GM23338 (cell line): ENCODE measurements at regions not wholly inside any gene's neighbourhood (a gene's known extent, or its start where the extent isn't known, plus 50 kb on each side); places are given as distances from the start of the nearest gene placed in this dataset.

Experiments
- ATAC-seq: fragments of 200-7000 bp; cut with Tn5 transposase; 3 replicates; pipeline ENCODE4 v1.9.1; 2020
- DNase-seq: peaks from one replicate; pipeline ENCODE4 v3.0.0-alpha.2; 2015; ENCODE audit warnings: low spot score
- H2AFZ ChIP-seq: fragments of 200-600 bp; sonication (generic); 2 replicates; pipeline ENCODE4 v1.8.0; 2016; ENCODE audit warnings: antibody characterized with exemption, mild to moderate bottlenecking, moderate library complexity
- H3F3A ChIP-seq: fragments of 200-600 bp; sonication (generic); replicated peaks from 2 replicates; pipeline ENCODE4 v1.8.0; 2017; ENCODE audit warnings: antibody characterized with exemption, mixed run types, low read depth
- H3K27ac ChIP-seq: fragments of 200-600 bp; sonication (generic); 2 replicates; pipeline ENCODE4 v1.6.1; 2016; ENCODE audit warnings: low read depth
- H3K27me3 ChIP-seq: fragments of 200-600 bp; sonication (generic); 2 replicates; pipeline ENCODE4 v1.8.0; 2016; ENCODE audit warnings: mild to moderate bottlenecking, mixed run types, moderate library complexity; ENCODE audit not compliant: insufficient read depth
- H3K36me3 ChIP-seq: fragments of 200-600 bp; sonication (generic); 2 replicates; pipeline ENCODE4 v1.8.0; 2016; ENCODE audit warnings: mild to moderate bottlenecking; ENCODE audit not compliant: insufficient read depth
- H3K4me1 ChIP-seq: fragments of 200-600 bp; sonication (generic); 2 replicates; pipeline ENCODE4 v1.8.0; 2016; ENCODE audit warnings: mild to moderate bottlenecking, moderate library complexity; ENCODE audit not compliant: insufficient read depth
- H3K4me2 ChIP-seq: fragments of 200-600 bp; sonication (generic); 2 replicates; pipeline ENCODE4 v1.7.1; 2017; ENCODE audit warnings: mixed run types
- H3K4me3 ChIP-seq: fragments of 200-600 bp; sonication (generic); 2 replicates; pipeline ENCODE4 v1.6.1; 2016; ENCODE audit warnings: mixed run types
- H3K79me2 ChIP-seq: fragments of 200-600 bp; sonication (generic); replicated peaks from 2 replicates; pipeline ENCODE4 v1.8.0; 2017; ENCODE audit warnings: mild to moderate bottlenecking; ENCODE audit not compliant: insufficient read depth
- H3K9me2 ChIP-seq: fragments of 200-600 bp; sonication (generic); 2 replicates; pipeline ENCODE4 v1.8.0; 2017; ENCODE audit not compliant: insufficient read depth
- H4K20me1 ChIP-seq: fragments of 200-600 bp; sonication (generic); replicated peaks from 2 replicates; pipeline ENCODE4 v1.8.0; 2017; ENCODE audit warnings: mild to moderate bottlenecking; ENCODE audit not compliant: insufficient read depth
- H3K27ac Mint-ChIP-seq: 2 replicates; pipeline ENCODE4 v1.8.0; 2020; ENCODE audit warnings: inconsistent platforms, mild to moderate bottlenecking, moderate library complexity, mixed read lengths
- H3K27me3 Mint-ChIP-seq: 3 replicates; pipeline ENCODE4 v1.8.0; 2022; ENCODE audit warnings: low read depth, mild to moderate bottlenecking, moderate library complexity, mixed read lengths, inconsistent platforms; ENCODE audit not compliant: insufficient read depth, poor library complexity
- H3K36me3 Mint-ChIP-seq: 3 replicates; pipeline ENCODE4 v1.8.0; 2021; ENCODE audit warnings: low read depth, mild to moderate bottlenecking, inconsistent platforms, moderate library complexity, mixed read lengths
- H3K4me1 Mint-ChIP-seq: 3 replicates; pipeline ENCODE4 v1.8.0; 2020; ENCODE audit warnings: mild to moderate bottlenecking, inconsistent platforms, mixed read lengths
- H3K4me3 Mint-ChIP-seq: 3 replicates; pipeline ENCODE4 v1.8.0; 2021; ENCODE audit warnings: moderate library complexity, mild to moderate bottlenecking, inconsistent platforms, mixed read lengths
- H3K9me3 Mint-ChIP-seq: 3 replicates; pipeline ENCODE4 v1.8.0; 2020; ENCODE audit warnings: moderate library complexity, mild to moderate bottlenecking, inconsistent platforms, mixed read lengths
- CREB1 ChIP-seq: fragments of 250-450 bp; sonication (Bioruptor Pico); IDR thresholded peaks from 2 replicates; pipeline ENCODE4 v1.5.0; 2020; ENCODE audit warnings: low read depth, mild to moderate bottlenecking, moderate library complexity
- EZH2 ChIP-seq: fragments of 200-600 bp; sonication (generic); IDR thresholded peaks from one replicate; pipeline ENCODE4 v1.8.0; 2017; ENCODE audit warnings: antibody characterized with exemption, mild to moderate bottlenecking, low read depth; ENCODE audit not compliant: unreplicated experiment
- EZH2phosphoT487 ChIP-seq: fragments of 200-600 bp; sonication (generic); IDR thresholded peaks from one replicate; pipeline ENCODE4 v1.8.1; 2018; ENCODE audit warnings: antibody characterized with exemption; ENCODE audit not compliant: unreplicated experiment
- JUNB ChIP-seq: IDR thresholded peaks from one replicate; pipeline ENCODE4 v1.6.1; 2016; ENCODE audit warnings: antibody characterized with exemption; ENCODE audit not compliant: unreplicated experiment
- NANOG ChIP-seq: IDR thresholded peaks from 2 replicates; pipeline ENCODE4 v1.6.1; 2016; ENCODE audit warnings: antibody characterized with exemption, borderline replicate concordance
- POLR2AphosphoS5 ChIP-seq: IDR thresholded peaks from 2 replicates; pipeline ENCODE4 v1.6.1; 2016; ENCODE audit warnings: antibody characterized with exemption, low read depth
- STAT1 ChIP-seq: IDR thresholded peaks from one replicate; pipeline ENCODE4 v1.6.1; 2016; ENCODE audit warnings: antibody characterized with exemption; ENCODE audit not compliant: unreplicated experiment
- ZNF114 ChIP-seq: fragments of 250-450 bp; sonication (Bioruptor Pico); IDR thresholded peaks from 2 replicates; pipeline ENCODE4 v1.5.0; 2020; ENCODE audit warnings: mild to moderate bottlenecking, moderate library complexity
- ZNF331 ChIP-seq: fragments of 250-450 bp; sonication (Bioruptor Pico); IDR thresholded peaks from 2 replicates; pipeline ENCODE4 v1.5.0; 2020; ENCODE audit warnings: low read depth, mild to moderate bottlenecking, moderate library complexity
- TF ChIP-seq, protein P1 (sequence below): IDR thresholded peaks from 2 replicates; pipeline ENCODE4 v1.6.1; 2016; ENCODE audit warnings: antibody characterized with exemption
- TF ChIP-seq, protein P2 (sequence below), 2 experiments: fragments of 200-600 bp in 1 of 2; sonication (generic) in 1 of 2; conservative IDR thresholded peaks; 2 replicates each; pipeline versions ENCODE4 v1.5.1 to v1.6.1; 2016 to 2017; ENCODE audit warnings: antibody characterized with exemption in 2 of 2, low read depth in 2 of 2, mild to moderate bottlenecking in 2 of 2, moderate library complexity in 1 of 2
- TF ChIP-seq, protein P3 (sequence below): IDR thresholded peaks from one replicate; pipeline ENCODE4 v1.6.1; 2018; ENCODE audit warnings: antibody characterized with exemption; ENCODE audit not compliant: unreplicated experiment
- TF ChIP-seq, protein P4 (sequence below): fragments of 250-450 bp; sonication (Bioruptor Pico); IDR thresholded peaks from 2 replicates; pipeline ENCODE4 v1.5.0; 2020; ENCODE audit warnings: mild to moderate bottlenecking, moderate library complexity

DNA sequence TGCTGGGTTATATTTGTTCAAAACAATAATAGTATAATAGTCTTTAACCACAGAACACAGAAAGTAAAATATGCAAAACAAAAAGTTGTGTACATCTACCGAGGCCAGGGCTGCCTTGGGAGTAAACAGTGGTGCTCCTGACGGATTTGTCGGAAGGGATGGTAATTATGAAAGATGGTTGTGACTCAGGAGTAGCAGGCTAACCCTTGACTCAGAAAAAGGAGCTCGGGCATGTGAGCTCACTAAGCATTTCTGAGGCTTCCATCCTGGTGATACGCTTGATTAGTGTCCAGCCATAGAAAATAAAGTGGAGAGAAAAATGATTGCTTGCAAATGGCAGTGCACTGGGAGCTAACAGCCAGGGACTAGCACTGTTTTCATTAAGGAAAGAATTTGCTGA is 53.2 kb upstream of the SPANXB1 start:
- TF ChIP-seq JUNB (no peak), EZH2phosphoT487 (no peak), ZNF331 (CRISPR knock-in tag) (no peak), STAT1 (no peak), CREB1 (CRISPR knock-in tag) (no peak), ZNF114 (CRISPR knock-in tag) (no peak), EZH2 (no peak), NANOG (no peak), POLR2AphosphoS5 (no peak)
- TF ChIP-seq, protein P1, sequence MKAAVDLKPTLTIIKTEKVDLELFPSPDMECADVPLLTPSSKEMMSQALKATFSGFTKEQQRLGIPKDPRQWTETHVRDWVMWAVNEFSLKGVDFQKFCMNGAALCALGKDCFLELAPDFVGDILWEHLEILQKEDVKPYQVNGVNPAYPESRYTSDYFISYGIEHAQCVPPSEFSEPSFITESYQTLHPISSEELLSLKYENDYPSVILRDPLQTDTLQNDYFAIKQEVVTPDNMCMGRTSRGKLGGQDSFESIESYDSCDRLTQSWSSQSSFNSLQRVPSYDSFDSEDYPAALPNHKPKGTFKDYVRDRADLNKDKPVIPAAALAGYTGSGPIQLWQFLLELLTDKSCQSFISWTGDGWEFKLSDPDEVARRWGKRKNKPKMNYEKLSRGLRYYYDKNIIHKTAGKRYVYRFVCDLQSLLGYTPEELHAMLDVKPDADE, result no peak
- TF ChIP-seq, protein P2, sequence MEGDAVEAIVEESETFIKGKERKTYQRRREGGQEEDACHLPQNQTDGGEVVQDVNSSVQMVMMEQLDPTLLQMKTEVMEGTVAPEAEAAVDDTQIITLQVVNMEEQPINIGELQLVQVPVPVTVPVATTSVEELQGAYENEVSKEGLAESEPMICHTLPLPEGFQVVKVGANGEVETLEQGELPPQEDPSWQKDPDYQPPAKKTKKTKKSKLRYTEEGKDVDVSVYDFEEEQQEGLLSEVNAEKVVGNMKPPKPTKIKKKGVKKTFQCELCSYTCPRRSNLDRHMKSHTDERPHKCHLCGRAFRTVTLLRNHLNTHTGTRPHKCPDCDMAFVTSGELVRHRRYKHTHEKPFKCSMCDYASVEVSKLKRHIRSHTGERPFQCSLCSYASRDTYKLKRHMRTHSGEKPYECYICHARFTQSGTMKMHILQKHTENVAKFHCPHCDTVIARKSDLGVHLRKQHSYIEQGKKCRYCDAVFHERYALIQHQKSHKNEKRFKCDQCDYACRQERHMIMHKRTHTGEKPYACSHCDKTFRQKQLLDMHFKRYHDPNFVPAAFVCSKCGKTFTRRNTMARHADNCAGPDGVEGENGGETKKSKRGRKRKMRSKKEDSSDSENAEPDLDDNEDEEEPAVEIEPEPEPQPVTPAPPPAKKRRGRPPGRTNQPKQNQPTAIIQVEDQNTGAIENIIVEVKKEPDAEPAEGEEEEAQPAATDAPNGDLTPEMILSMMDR (conservative IDR thresholded peaks at IDR 0.05; ENCODE audit: low read depth in 2 of 2), result no peak
- TF ChIP-seq, protein P3, sequence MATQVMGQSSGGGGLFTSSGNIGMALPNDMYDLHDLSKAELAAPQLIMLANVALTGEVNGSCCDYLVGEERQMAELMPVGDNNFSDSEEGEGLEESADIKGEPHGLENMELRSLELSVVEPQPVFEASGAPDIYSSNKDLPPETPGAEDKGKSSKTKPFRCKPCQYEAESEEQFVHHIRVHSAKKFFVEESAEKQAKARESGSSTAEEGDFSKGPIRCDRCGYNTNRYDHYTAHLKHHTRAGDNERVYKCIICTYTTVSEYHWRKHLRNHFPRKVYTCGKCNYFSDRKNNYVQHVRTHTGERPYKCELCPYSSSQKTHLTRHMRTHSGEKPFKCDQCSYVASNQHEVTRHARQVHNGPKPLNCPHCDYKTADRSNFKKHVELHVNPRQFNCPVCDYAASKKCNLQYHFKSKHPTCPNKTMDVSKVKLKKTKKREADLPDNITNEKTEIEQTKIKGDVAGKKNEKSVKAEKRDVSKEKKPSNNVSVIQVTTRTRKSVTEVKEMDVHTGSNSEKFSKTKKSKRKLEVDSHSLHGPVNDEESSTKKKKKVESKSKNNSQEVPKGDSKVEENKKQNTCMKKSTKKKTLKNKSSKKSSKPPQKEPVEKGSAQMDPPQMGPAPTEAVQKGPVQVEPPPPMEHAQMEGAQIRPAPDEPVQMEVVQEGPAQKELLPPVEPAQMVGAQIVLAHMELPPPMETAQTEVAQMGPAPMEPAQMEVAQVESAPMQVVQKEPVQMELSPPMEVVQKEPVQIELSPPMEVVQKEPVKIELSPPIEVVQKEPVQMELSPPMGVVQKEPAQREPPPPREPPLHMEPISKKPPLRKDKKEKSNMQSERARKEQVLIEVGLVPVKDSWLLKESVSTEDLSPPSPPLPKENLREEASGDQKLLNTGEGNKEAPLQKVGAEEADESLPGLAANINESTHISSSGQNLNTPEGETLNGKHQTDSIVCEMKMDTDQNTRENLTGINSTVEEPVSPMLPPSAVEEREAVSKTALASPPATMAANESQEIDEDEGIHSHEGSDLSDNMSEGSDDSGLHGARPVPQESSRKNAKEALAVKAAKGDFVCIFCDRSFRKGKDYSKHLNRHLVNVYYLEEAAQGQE, result no peak
- TF ChIP-seq, protein P4, sequence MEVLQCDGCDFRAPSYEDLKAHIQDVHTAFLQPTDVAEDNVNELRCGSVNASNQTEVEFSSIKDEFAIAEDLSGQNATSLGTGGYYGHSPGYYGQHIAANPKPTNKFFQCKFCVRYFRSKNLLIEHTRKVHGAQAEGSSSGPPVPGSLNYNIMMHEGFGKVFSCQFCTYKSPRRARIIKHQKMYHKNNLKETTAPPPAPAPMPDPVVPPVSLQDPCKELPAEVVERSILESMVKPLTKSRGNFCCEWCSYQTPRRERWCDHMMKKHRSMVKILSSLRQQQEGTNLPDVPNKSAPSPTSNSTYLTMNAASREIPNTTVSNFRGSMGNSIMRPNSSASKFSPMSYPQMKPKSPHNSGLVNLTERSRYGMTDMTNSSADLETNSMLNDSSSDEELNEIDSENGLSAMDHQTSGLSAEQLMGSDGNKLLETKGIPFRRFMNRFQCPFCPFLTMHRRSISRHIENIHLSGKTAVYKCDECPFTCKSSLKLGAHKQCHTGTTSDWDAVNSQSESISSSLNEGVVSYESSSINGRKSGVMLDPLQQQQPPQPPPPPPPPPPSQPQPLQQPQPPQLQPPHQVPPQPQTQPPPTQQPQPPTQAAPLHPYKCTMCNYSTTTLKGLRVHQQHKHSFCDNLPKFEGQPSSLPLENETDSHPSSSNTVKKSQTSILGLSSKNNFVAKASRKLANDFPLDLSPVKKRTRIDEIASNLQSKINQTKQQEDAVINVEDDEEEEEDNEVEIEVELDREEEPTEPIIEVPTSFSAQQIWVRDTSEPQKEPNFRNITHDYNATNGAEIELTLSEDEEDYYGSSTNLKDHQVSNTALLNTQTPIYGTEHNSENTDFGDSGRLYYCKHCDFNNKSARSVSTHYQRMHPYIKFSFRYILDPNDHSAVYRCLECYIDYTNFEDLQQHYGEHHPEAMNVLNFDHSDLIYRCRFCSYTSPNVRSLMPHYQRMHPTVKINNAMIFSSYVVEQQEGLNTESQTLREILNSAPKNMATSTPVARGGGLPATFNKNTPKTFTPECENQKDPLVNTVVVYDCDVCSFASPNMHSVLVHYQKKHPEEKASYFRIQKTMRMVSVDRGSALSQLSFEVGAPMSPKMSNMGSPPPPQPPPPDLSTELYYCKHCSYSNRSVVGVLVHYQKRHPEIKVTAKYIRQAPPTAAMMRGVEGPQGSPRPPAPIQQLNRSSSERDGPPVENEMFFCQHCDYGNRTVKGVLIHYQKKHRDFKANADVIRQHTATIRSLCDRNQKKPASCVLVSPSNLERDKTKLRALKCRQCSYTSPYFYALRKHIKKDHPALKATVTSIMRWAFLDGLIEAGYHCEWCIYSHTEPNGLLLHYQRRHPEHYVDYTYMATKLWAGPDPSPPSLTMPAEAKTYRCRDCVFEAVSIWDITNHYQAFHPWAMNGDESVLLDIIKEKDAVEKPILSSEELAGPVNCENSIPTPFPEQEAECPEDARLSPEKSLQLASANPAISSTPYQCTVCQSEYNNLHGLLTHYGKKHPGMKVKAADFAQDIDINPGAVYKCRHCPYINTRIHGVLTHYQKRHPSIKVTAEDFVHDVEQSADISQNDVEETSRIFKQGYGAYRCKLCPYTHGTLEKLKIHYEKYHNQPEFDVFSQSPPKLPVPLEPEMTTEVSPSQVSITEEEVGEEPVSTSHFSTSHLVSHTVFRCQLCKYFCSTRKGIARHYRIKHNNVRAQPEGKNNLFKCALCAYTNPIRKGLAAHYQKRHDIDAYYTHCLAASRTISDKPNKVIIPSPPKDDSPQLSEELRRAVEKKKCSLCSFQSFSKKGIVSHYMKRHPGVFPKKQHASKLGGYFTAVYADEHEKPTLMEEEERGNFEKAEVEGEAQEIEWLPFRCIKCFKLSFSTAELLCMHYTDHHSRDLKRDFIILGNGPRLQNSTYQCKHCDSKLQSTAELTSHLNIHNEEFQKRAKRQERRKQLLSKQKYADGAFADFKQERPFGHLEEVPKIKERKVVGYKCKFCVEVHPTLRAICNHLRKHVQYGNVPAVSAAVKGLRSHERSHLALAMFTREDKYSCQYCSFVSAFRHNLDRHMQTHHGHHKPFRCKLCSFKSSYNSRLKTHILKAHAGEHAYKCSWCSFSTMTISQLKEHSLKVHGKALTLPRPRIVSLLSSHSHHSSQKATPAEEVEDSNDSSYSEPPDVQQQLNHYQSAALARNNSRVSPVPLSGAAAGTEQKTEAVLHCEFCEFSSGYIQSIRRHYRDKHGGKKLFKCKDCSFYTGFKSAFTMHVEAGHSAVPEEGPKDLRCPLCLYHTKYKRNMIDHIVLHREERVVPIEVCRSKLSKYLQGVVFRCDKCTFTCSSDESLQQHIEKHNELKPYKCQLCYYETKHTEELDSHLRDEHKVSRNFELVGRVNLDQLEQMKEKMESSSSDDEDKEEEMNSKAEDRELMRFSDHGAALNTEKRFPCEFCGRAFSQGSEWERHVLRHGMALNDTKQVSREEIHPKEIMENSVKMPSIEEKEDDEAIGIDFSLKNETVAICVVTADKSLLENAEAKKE (CRISPR knock-in tag), result no peak
- no peaks in the 10 kb centered on the region for H3K9me3 Mint-ChIP-seq
- no peaks in the 10 kb centered on the region for H3K27me3 ChIP-seq
- H3K4me1 Mint-ChIP-seq, result peaks cover 6% of the 10 kb centered on the region; the same call in 2 of the 3 replicates
- H3F3A ChIP-seq, result no peaks in the 10 kb centered on the region
- H3K4me3 Mint-ChIP-seq, result no peak overlapping the region
- no peak overlapping the region for H3K27ac Mint-ChIP-seq
- H3K9me2 ChIP-seq, result no peaks in the 10 kb centered on the region
- H2AFZ ChIP-seq, result no peak overlapping the region
- DNase-seq (no peak), ATAC-seq (no peak)
- no peaks in the 10 kb centered on the region; the same call in 2 of the 3 replicates for H3K36me3 Mint-ChIP-seq
- H3K27ac ChIP-seq, result no peak overlapping the region
- H3K4me2 ChIP-seq, result no peak overlapping the region
- no peaks in the 10 kb centered on the region for H4K20me1 ChIP-seq
- no peaks in the 10 kb centered on the region for H3K79me2 ChIP-seq
- peaks cover 1% of the 10 kb centered on the region for H3K27me3 Mint-ChIP-seq
- H3K36me3 ChIP-seq, result no peaks in the 10 kb centered on the region
- H3K4me3 ChIP-seq, result no peak overlapping the region
- no peaks in the 10 kb centered on the region for H3K4me1 ChIP-seq
